Pancreas (tissue), 10 donors: ENCODE measurements at regions not wholly inside any gene's neighbourhood (a gene's known extent, or its start where the extent isn't known, plus 50 kb on each side); places are given as distances from the start of the nearest gene placed in this dataset.
A peak's percentile ranks its signal among the peaks of the same experiment; 100 is the strongest.

ENCODE experiments used
- ATAC-seq, 4 donors: fragments of 200-7000 bp; cut with Tn5 transposase; one replicate each; pipeline versions ENCODE4 v1.8.0 to v1.9.1; 2020; ENCODE audit warnings: mild to moderate bottlenecking in 4 of 4, moderate library complexity in 4 of 4
- DNase-seq, 6 donors: peaks; one replicate each; pipeline ENCODE4 v3.0.0-alpha.2; 2020
- FAIRE-seq: peaks from 2 replicates; lab custom pipeline; 2012; peaks lifted over from hg19 to GRCh38; lab: Jason Lieb, UNC
- H3K27ac ChIP-seq, 4 donors: fragments of 200-600 bp; sonication (generic); 1 replicate in 3 of 4; 2 replicates in 1 of 4; pipeline versions ENCODE4 v1.5.0 to v1.8.0; 2020
- H3K27me3 ChIP-seq, 4 donors: fragments of 200-600 bp; one replicate each; pipeline ENCODE4 v1.8.0; 2021
- H3K36me3 ChIP-seq, 3 donors: fragments of 200-600 bp; sonication (generic) in 1 of 3; one replicate each; pipeline versions ENCODE4 v1.5.0 to v1.8.0; 2020 to 2021
- H3K4me1 ChIP-seq, 3 donors: fragments of 200-600 bp; one replicate each; pipeline ENCODE4 v1.8.0; 2021
- H3K4me3 ChIP-seq, 4 donors: fragments of 200-600 bp; sonication (generic) in 2 of 4; one replicate each; pipeline versions ENCODE4 v1.5.0 to v1.8.0; 2020 to 2021
- H3K9me3 ChIP-seq, 4 donors: fragments of 200-600 bp; one replicate each; pipeline ENCODE4 v1.8.0; 2021
- CTCF ChIP-seq, 4 donors: fragments of 200-600 bp; sonication (generic) in 3 of 4; IDR thresholded peaks; one replicate each; pipeline versions ENCODE4 v1.5.0 to v1.8.0; 2021; ENCODE audit warnings: antibody characterized with exemption in 4 of 4
- WGBS, 2 donors: extraction: QIAGEN DNeasy Blood & Tissue Kit; methylation state at CpG; one replicate each; pipeline ENCODE4 v1.1.7; 2013; 5-methylcytosine and 5-hydroxymethylcytosine counted together
- intact Hi-C, 3 donors: fragments of 100-400 bp; cut with DNase I; formaldehyde crosslinking; loops; one replicate each; pipeline versions ENCODE4 v1.11.1 to v1.14.2; 2022
- donor health status: healthy with polysubstance abuse.
- donor health status: DM: no; HTN: no; CAD: no; lungs with moderate emphysema.
- donor health status: DM: no; HTN: no; CAD: no.
- donor health status: control.
- donor health status: control.
- donor health status: Bipolar disorder and iron deficiency.
- donor health status: DM: yes; HTN: yes; CAD: no.
- donor health status: DM: no; HTN: no; CAD: no.
- donor health status: DM: no; HTN: no; CAD: no.
- donor health status: DM: yes; HTN: yes; CAD: no.

- WGBS, 2 donors, result 79 to 96% methylated on average over 2 of the region's 2 CpGs
- no peak for TF ChIP-seq CTCF (IDR thresholded peaks at IDR 0.05)
- Histone ChIP-seq H3K9me3 (no peaks in the 10 kb centered on the region), H3K4me3 (no peak overlapping the region), H3K4me1 (no peaks in the 10 kb centered on the region), H3K27ac (no peak overlapping the region), H3K27me3 (no peaks in the 10 kb centered on the region), H3K36me3 (no peaks in the 10 kb centered on the region)
- DNase-seq (no peak), ATAC-seq (no peak), FAIRE-seq (no peak)
- intact Hi-C loops, result no loop called here
Observed at GRCh38 chr21:15236111-15236510, 171.3 kb upstream of the NRIP1 start.

DNA sequence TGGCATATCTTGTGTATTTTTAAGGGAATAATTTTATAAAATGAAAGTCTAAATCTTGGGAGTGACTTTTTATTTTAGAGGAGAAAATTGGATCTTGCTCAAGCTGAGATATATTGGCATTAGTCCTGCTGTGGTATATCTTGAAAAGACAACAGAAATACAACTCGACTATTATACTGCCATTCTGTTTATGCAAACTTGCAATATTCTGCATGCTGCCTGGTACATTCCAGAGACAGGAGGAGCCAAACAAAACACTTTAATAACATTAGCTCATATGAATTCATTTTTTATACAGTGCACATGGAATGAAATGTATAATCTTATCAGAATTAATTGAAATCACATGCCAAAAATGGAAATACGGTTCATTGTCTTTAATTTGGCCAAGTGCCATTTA lies 176.0 kb upstream of the NRIP1 start:
- Histone ChIP-seq H3K4me1 (no peaks in the 10 kb centered on the region), H3K4me3 (no peak overlapping the region), H3K27me3 (no peaks in the 10 kb centered on the region), H3K36me3 (no peaks in the 10 kb centered on the region), H3K9me3 (no peaks in the 10 kb centered on the region), H3K27ac (no peak overlapping the region)
- intact Hi-C loops, result no loop called here
- ATAC-seq (no peak), DNase-seq (no peak), FAIRE-seq (no peak)
- no peak for TF ChIP-seq CTCF (IDR thresholded peaks at IDR 0.05)
- WGBS, 2 donors, result 22 to 24% methylated on average over 2 of the region's 2 CpGs

DNA sequence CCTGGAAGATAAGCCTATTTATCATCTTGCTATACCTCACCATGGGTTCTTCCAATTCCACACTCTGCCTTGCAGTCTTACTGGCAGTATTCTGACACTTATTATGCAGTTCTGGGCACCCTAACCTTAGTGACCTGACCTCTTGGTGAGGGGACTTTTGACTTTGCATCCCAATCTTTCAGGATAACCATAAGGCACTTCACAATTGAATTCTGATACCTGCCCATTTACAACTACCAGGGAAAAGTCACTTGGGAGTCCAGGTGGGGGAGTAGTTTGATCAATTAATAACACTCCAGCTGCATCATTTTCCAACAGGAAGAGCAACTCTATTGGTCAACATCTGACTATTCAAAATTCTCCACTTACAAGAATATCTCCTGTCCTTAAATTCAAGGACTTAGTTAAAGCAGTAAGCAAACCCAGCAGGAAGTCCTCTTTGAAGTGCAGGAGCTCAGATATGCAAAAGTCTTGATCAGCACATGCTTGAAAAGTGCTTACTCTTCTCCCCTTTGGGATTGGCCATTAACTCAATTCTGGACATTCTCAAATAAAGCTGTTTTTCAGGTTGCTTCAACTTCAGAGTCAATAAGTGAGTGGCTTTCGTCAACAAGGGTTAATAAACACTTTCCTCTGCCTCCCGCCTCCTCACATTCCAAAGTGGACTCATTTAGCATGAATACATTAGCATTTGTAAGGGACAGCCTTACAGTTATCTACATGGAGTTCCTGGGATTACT lies 177.4 kb upstream of the NRIP1 start:
- Histone ChIP-seq H3K4me1 (no peaks in the 10 kb centered on the region), H3K27me3 (no peaks in the 10 kb centered on the region), H3K9me3 (no peaks in the 10 kb centered on the region), H3K27ac (no peak overlapping the region), H3K4me3 (no peak overlapping the region), H3K36me3 (no peaks in the 10 kb centered on the region)
- intact Hi-C loops, result no loop called here
- no peak for FAIRE-seq
- ATAC-seq, result peak; percentile 44 to 71 (median 60)
- DNase-seq, result no peak
- no peak for TF ChIP-seq CTCF (IDR thresholded peaks at IDR 0.05)
- 77 to 78% methylated on average over 2 of the region's 2 CpGs for WGBS, 2 donors

DNA sequence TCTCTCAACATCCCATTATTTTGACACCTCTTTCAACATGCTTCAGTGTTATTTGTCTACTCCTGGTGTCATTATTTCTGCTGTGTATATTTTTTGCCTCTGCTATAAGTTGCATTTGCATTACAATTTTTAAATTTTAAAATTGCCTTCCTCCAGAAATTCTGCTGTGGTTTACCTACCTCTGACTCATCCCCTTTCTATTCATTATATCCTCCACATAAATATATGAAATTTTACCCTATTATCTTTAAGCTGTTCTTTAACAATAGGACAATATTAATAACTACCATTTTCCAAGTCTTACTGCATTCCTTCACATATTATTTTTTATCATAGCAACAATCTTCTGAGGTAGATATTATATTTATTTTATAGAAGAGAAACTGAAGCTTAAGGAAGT lies 178.1 kb upstream of the NRIP1 start:
- FAIRE-seq, result no peak
- Histone ChIP-seq H3K4me3 (no peak overlapping the region), H3K9me3 (no peaks in the 10 kb centered on the region), H3K27me3 (no peaks in the 10 kb centered on the region), H3K36me3 (no peaks in the 10 kb centered on the region), H3K27ac (no peak overlapping the region), H3K4me1 (no peaks in the 10 kb centered on the region)
- TF ChIP-seq CTCF (IDR thresholded peaks at IDR 0.05), result no peak
- no peak for DNase-seq
- intact Hi-C loops, result no loop called here
- no peak for ATAC-seq

DNA sequence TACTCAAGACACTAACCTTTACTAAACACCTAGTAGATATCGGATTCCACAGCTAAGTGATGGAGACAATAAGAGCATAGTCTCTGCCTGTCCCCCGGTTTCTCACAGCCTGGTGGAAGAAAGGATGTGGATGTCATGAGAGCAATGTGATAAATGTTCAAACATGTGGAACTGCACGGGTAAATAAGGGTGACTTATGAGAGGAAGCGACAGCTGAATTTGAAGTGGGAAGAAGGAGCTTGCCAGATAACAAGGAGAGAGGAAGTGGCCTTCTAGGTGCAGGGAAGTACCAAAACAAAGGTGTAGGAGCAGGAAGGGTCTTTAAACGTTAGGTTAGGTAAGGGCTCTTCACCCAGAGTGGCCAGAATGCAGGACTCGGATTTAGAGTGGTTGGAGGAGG lies 178.6 kb upstream of the NRIP1 start:
- DNase-seq (no peak), FAIRE-seq (no peak), ATAC-seq (no peak)
- 79 to 84% methylated on average over 6 of the region's 6 CpGs for WGBS, 2 donors
- H3K4me1 ChIP-seq, result no peaks in the 10 kb centered on the region
- no peak overlapping the region for H3K27ac ChIP-seq
- H3K36me3 ChIP-seq, result no peaks in the 10 kb centered on the region
- no peaks in the 10 kb centered on the region for H3K27me3 ChIP-seq
- H3K9me3 ChIP-seq, result no peaks in the 10 kb centered on the region
- H3K4me3 ChIP-seq, result no peak overlapping the region
- TF ChIP-seq CTCF (IDR thresholded peaks at IDR 0.05), result no peak
- intact Hi-C loops, result no loop called here
